Amniotic epithelial cell (primary cell): ENCODE measurements at regions not wholly inside any gene's neighbourhood (a gene's known extent, or its start where the extent isn't known, plus 50 kb on each side); places are given as distances from the start of the nearest gene placed in this dataset.

Source experiments
- DNase-seq: peaks from one replicate; pipeline ENCODE4 v3.0.0-alpha.2; 2010; ENCODE audit warnings: low read depth

GRCh38 chr7:41578700-41579099, 124.2 kb downstream of the INHBA start:
- no peak for DNase-seq

- DNase-seq: peak; percentile 32
Observed at GRCh38 chr7:41576166-41576565, 126.7 kb downstream of the INHBA start.

GRCh38 chr7:41574377-41574776, 128.5 kb downstream of the INHBA start:
- DNase-seq: peak; percentile 20

- DNase-seq: no peak
Observed at GRCh38 chr7:41573862-41574261, 129.0 kb downstream of the INHBA start.

GRCh38 chr7:41573443-41573842, 129.4 kb downstream of the INHBA start:
- DNase-seq: no peak

GRCh38 chr7:41573015-41573414, 129.9 kb downstream of the INHBA start:
- peak; percentile 57 for DNase-seq

- DNase-seq: no peak
Observed at GRCh38 chr7:41571573-41571972, 131.3 kb downstream of the INHBA start.

GRCh38 chr7:41570766-41571165, 132.1 kb downstream of the INHBA start:
- DNase-seq: no peak

GRCh38 chr7:41568135-41568534, 134.8 kb downstream of the INHBA start:
- no peak for DNase-seq

GRCh38 chr7:41567731-41568114, 135.2 kb downstream of the INHBA start:
- DNase-seq: peak; percentile 21

- DNase-seq: peak; percentile 36
Observed at GRCh38 chr7:41567031-41567730, 135.7 kb downstream of the INHBA start.

GRCh38 chr7:41566581-41566980, 136.3 kb downstream of the INHBA start:
- no peak for DNase-seq

GRCh38 chr7:41565655-41566054, 137.2 kb downstream of the INHBA start:
- no peak for DNase-seq

- DNase-seq: no peak
Observed at GRCh38 chr7:41559426-41559825, 143.5 kb downstream of the INHBA start.

- no peak for DNase-seq
Observed at GRCh38 chr7:41554481-41554880, 148.4 kb downstream of the INHBA start.

GRCh38 chr7:41550046-41550445, 152.8 kb downstream of the INHBA start:
- peak; percentile 15 for DNase-seq

- peak; percentile 82 for DNase-seq
Observed at GRCh38 chr7:41544241-41544640, 158.6 kb downstream of the INHBA start.

GRCh38 chr7:41540601-41541000, 162.3 kb downstream of the INHBA start:
- DNase-seq: no peak

- no peak for DNase-seq
Observed at GRCh38 chr7:41538810-41539724, 163.8 kb downstream of the INHBA start.

GRCh38 chr7:41536873-41537665, 165.8 kb downstream of the INHBA start:
- peak; percentile 10 for DNase-seq

- peak; percentile 41 for DNase-seq
Observed at GRCh38 chr7:41536122-41536872, 166.6 kb downstream of the INHBA start.

- DNase-seq: no peak
Observed at GRCh38 chr7:41529831-41530230, 173.1 kb downstream of the INHBA start.
